Activated CD4-positive, alpha-beta T cell treated with anti-CD3 and anti-CD28 coated beads for 48 hours (primary cell): ENCODE measurements at regions not wholly inside any gene's neighbourhood (a gene's known extent, or its start where the extent isn't known, plus 50 kb on each side); places are given as distances from the start of the nearest gene placed in this dataset.

Source experiments
- DNase-seq: peaks from one replicate; pipeline ENCODE4 v3.0.0-alpha.2; 2020

DNA sequence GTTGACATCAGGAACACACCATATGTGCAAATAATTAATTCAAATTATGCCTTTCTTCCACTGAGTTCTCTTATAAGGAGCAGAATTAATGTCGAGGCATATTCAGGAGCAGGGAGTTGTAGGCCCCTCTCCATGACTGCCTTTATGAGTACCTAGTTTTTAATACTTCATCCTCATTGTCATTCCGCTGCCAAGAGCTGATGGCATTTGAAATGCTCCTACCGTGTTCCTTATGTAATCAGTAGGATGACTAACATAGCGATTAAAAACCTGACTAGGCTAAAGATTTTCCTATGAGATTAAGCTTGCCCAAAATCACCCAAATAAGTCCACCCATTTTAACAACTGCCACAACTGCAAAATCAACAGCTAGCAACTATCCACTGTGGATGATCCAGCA lies 220.6 kb downstream of the DHX15 start:
- no peak for DNase-seq

DNA sequence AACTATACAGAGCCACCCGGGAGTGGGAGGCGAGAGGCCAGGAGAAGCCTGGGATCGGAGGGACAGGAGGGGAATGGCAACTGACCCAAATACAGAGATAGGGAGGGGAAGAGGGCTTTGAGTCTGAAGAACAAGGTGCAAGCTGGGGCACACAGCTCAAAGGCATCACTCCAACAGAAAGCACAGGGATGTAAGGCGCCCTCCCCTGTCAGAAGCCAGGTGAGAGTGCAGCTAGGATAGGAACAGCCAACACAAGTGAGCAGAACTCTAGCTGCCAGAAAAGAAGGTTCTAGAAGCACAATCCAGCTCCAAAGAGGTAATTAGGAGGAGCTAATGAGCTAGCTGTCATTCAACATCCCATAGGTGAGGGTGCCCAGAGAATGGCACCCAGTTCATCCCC lies 232.2 kb downstream of the DHX15 start:
- no peak for DNase-seq

DNA sequence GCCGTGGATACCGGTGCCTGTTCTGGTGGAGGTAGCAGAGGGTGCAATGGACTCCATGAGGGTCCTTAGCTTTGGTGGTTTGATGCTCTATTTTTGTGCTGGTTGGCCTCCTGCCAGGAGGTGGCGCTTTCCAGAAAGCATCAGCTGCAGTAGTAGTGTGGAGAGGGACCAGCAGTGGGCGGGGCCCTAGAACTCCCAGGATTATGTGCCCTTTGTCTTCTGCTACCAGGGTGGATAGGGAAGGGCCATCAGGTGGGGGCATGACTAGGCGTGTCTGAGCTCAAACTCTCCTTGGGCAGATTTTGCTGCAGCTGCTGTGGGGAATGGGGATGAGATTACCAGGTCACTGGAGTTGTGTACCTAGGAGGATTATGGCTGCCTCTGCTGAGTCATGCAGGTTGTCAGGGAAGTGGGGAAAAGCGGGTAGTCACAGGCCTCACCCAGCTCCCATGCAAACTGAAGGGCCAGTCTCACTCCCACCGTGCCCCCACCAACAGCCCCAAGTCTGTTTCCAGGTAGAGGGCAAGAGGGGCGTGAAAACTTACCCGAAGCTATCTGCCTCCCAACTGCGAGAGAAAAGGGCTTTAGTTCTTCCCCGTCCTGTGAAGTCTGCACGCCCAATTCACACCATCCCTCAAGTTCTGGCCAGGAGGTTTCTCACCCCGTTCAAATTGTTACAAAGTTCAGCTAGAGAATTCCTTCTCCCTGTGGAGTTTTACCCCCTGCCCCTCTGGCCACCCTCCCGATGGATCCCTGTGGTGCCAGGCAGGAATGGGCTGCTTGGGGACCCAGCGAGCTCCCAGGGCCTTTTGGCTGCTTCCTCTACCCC lies 235.0 kb downstream of the DHX15 start:
- peak; percentile 5 for DNase-seq

DNA sequence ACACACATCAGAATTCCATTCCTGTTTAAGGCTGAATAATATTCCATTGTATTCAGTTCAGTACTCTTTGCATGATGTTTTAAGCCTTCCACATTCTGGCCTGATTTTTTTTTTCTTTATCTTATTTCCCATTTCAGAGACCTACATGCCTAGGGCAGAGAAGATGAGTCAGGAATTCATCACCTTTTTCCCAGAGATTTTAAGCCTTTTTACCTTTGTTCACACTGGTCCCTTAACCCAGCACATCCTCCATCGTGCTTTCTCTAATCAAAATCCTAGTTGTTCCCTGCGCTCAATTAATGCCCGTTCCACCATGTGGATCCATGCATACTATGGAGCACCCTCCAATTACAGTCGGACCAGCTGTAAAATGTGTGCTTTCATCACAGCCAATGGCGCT lies 245.1 kb downstream of the DHX15 start:
- DNase-seq: no peak

DNA sequence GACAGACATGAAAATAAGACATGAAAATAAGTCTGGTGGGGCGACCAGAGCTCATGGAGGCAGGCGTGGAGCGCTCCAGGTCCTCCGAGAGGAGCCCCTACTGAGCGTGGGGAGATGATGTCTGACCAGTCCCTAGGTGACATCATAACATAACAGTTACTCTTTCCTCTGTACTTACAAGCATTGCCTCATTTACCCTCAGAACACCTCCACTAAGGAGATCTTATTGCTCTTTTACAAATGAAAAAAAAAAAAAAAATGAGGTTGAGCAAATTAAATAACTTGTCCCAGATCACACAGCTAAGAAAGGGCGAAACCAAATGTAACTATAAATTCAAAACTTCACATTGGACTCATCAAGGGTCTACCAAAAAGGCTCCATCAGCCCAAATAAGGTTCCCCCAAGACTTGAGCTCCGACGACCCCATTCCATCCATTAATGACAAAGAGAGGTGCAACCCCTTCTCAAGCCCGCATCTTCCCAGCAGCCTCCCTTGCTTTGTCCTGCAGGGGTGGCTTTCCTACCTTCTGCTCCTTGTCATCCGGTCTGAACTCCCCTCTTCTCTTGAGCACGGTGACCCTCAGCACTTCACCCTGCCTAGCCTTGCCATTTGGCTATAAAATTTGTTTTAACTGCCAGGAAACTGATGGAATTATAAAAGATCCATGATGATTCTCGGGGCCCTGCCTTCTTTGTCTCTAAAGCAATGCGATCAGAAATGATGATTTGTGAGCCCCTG lies 246.7 kb downstream of the DHX15 start:
- no peak for DNase-seq

DNA sequence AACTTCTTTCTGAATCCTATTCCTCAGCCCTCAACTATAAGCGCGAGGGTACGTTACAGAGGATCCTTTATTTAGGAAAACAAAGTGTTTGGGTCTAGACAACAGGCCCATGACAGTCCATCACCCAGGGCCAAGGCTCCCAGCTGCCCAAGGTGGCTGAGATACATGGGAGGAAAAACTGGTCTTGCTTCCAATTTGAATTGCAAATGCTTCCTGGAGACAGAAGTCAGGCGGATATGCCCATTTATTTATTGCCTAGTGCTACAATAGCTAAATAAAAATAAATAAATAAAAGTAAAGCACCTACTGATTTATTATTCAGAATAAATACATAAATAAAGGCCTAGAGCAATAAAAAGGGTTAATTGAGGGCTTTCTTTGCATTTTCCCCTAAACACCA lies 248.7 kb downstream of the DHX15 start:
- no peak for DNase-seq

DNA sequence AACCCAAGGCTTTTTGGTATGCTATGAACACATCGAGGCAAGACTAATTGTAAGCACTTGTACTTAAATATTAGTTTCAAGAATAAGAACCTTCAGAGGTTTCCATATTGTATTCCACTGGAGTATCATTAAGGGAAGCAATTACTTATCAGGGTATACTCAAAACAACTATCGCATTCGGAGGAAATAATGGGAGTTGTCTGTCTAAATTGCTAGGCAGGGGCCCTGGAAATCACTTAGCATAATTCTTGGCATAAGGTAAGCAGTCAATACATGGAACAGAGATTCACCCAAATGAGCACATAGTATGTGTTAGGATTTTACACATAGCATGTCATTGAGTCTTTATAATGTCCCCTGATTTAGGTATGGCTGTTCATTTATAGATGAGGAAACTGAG lies 249.4 kb downstream of the DHX15 start:
- DNase-seq: no peak

DNA sequence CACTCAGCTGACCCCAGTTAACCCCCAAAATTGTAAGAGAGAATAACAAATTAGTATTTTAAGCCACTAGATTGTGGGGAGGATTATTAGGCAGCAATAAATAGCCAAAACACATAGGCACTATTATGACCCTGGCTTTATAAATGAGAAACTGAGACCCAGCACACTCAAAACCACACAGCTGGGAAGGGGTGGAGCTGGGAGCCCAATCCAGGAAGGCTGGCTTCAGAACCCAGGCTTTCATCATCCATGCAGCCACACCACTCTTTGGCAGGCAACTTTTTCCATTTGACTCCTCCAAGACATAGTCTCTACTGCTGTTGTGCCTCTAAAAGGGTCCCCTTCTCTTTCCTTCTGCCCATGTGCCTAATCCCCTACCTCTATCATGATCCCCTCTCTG lies 253.8 kb downstream of the DHX15 start:
- DNase-seq: no peak

DNA sequence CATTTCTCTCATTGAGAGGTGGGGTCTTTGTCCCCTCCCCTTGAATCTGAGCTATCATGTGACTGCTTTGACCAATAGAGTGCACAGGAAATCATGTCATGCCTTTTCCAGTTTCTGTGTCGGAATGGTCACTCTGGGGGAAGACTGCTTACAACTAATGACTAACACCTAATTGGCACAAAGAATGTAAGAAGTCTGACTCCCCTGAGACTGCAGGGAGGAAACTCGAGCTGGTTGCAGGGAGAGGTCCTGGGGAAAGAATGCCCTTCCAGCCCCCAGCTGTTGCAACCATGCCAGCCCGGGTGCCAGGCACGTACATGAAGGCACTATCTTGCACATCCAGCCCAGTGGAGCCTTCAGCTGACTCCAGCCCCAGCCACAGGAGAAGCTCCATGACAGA lies 254.2 kb downstream of the DHX15 start:
- DNase-seq: no peak

DNA sequence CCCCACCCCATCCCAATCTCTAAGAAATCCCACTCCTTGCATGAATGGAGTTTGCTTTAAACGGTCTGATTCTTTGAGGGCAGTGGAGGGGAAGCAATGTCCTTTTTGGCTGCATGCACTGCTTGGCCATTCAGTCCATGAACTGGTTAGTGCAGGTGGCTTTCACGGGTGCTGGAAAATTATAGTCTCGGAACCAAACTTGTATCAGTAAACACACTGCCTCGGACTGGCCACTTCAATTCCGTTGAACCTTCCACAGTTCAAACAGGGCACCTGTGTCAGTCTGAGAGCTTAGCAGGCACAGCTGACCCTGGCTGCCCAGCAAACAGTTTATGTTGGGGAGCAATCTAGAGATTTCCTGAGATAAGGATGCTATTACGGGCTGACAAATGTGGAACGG lies 255.6 kb downstream of the DHX15 start:
- DNase-seq: no peak

DNA sequence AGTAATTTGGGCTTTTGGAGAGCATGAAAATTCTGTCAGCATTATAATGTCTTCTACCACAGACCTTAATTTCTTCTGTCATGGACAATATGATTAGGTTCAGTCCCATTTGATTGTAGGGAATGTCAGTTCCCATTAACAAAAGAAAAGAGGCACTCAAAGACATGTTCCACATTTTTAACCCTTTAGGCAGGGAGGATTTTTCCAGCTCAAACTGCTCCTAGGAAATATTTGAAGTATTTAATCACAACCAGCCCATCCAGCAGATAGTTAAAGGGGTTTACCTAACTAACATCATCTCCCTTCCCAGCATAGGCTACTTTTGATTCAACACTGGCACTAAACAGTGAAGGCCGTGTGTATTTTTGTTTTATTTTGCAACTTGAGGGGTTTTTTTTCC lies 256.0 kb downstream of the DHX15 start:
- no peak for DNase-seq

DNA sequence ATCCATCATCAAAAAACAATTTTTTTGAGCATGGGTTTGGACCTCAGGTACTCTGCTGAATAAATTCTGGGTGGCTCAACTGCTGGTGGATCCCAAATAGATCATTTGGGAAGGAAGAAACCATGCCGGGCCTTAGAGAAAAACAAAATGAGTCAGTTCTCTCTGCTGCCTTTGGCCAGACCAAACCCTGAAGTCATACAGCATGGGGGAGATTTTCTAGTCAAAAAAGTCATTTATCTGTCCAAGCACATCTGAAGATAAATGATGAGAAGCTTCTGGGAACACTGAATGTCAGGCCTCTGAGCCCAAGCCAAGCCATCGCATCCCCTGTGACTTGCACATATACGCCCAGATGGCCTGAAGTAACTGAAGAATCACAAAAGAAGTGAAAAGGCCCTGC lies 261.4 kb downstream of the DHX15 start:
- DNase-seq: no peak

DNA sequence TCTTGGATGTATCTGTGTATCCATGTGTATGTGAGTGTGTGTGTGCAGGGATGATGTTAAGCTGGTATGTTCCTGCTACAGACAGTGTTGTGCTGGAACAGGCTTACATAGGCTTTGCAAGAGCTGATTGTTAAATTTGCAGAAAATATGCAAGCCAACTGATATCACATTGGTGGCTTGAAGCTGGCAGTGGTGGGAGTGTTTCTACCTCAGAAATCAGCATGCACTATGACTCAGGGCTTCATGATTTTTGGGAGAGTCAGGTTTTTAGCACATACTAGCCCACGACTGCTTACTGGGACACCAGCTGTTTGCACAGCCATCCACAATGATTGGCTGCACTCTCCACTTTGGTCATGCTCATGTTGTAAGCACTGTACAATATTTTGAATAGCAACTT lies 261.8 kb downstream of the DHX15 start:
- DNase-seq: no peak

DNA sequence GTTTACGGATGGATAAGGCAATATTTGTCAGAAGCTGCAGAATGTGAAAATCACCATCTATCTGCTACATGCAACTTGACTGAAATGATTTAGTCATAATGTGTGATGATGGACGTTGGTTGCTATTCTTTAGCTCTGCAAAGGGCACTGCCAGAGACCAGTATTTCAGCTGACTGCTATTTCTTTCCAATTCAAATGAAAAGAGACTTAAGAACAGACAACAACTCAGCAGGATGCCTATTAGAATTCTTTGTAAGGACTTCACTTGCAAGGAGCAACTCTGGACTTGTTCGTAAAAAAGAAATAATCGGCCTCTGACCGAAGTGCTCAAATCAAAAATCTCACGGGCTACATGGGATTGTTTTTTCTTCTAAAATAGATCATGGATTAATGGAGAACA lies 262.7 kb downstream of the DHX15 start:
- DNase-seq: no peak

DNA sequence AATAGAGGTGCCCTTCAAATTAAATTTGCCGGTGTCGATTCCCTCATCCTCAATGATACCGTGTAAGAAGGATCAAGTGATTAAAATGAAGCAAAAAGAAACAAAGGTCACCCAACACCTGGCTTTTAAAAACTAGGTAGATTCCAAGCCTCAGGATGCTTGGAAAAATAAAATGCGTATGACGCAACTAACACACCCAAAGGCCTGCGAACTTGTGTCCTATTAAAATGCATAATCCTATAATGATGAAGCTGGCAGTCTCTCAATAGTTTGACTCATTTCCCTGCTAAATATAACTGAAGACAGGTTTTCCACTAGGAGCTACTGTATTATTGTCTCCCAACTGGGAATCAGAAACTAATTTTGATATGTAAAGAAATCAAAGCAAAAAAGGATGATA lies 263.2 kb downstream of the DHX15 start:
- DNase-seq: no peak

DNA sequence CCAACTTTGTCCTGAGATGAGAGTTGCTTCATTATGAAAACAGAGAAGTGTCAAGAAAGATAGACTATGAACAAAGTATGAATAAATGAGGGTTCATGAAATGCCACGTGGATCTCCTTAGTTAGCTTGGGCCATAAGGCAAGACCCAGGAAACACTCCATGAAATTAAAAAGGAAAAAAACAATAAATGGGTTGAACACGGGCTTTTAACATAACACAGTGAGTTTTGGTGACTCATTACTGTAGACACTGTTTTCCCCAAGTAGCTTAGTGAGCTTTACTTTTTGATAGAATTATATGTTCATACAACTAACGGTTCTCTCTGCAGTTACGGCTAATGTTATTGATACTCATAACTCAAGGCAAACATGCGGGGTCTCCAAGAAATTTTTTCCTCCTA lies 265.0 kb downstream of the DHX15 start:
- DNase-seq: no peak

DNA sequence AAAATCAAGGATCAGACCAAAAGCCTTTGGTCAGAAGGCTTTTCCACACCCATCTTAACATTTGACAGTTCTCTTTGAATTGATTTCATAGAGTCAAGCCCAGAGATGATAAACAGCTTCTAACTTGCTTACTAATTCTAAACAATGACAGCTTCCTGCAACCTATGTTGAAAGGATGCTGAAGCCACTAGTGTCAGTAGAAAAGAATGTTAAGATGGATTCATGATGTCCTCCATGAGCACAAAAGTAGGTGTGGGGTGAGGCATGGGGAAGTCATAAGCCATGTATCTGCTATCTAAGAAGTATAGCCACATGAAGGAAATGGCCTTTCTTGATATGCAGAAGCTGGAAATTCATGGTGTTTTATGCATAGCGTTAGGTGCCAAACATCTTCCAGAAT lies 269.3 kb downstream of the DHX15 start:
- no peak for DNase-seq

DNA sequence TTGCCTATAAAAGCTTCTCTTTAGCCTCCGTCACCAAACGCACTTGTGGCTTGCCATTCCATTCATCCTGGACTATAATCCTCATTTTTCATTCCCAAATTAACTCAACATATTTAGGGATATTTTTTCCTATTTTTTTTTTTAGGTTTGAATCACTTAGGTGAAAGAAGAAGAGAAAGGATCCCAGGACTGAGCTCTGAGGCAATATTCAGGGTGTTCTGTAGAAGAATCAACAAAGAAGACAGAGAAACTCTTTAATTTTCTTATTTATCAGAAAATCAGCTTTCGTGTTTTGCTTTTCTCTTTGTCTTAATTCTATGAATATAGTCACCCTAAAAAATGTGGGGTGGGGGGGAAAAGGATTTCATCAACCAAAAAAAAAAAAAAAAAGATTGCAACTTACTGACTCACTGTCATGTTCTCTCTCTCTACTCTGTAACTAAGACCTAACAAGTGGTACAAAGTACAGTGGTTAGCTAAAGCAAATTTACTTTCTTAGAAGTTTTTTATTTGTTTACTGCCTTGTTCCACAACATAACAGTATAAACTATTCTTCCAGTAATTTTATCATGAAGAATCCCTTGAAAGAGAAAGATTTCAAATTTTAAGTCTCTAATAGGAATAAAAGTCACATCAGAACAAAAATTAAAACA lies 272.0 kb downstream of the DHX15 start:
- DNase-seq: no peak

DNA sequence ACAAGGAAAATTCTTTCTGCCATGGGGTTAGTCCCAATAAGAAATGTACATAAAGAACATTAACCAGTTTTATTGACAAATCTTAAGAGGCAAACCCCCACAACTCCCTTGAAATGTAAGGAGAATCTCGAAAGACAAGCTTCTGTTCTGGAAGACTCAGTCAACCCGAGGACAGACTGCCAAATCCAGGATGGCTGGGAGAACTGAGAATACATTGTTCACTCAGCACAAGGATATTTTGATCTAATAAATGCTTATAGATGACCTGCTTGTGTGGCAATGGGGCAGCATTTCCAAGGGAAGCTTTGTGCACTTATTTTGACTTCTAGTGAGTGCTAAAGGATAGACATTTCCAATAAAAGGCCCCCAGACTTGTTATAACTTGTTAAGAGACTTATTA lies 280.4 kb downstream of the DHX15 start:
- DNase-seq: no peak

DNA sequence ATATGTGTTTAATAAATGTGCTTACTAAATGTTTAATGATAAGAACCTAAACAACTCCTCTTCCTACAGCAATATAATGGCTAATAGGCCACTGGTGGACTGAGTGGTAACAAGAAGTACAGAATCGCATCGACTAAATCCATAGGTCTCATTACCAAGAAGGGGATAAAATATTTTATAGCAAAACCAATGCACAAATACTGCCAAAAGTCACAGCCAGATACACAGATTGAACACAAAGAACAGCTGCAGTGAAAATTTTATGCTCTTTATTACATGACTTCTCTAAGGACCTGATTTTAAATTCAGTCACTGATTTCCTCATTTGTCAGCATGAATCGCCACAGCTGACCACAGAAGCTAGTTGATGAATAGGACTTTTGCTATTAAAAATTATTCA lies 285.4 kb downstream of the DHX15 start:
- no peak for DNase-seq

DNA sequence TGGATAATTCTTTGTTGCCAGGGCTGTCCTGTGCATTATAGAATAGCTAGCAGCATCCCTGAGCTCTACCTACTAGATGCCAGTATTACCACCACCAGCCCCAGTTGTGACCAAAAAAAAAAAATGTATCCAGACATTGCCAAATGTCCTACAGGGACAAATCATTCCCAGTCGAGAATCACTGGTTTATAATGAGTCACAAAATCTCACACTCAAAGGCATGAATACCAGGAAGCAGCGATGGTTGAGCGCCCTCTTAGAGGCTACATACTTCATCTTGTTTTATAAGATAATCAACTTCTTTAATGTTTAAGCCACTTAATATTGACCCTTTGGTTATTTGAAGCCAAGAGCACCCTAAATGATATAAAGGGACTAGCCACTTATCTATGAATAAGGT lies 297.3 kb downstream of the DHX15 start:
- DNase-seq: no peak

DNA sequence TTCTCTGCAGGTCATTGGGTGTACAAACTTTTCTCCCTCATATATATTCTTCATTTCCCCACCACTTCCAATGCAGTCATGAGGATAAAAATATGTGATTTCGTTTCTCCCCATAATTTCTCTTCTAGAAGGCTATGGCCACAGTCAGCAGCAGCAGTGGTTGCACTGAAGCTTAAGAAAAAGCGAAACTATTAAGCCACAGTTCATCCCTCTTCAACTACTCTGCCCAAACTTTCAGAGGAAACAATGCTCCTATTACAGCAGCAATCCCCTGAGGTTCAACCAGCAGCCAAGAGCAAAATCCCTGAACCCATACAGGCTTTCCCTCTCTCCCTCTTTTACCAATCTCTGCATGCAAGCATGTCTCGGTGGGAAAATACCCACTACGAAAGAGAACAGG lies 298.6 kb downstream of the DHX15 start:
- DNase-seq: no peak

DNA sequence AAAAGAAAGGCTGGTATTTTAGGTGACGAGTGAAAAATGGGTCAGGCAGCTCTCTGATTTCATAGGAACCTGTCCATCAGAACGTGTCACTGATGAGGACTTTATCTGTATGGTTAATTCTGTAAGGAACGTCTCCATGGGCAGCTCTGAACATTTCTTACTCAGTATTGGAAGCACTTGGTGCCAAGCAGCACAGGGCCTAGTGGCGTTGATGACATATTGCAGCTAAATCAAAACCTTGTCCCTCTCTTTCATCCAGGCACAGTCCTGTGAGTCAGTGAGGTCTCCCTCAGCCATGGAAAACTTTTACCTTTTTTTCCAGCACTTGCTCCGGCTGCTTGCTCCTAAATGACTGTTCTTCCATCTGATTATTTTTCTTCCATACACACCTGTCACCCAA lies 301.9 kb downstream of the DHX15 start:
- DNase-seq: no peak

DNA sequence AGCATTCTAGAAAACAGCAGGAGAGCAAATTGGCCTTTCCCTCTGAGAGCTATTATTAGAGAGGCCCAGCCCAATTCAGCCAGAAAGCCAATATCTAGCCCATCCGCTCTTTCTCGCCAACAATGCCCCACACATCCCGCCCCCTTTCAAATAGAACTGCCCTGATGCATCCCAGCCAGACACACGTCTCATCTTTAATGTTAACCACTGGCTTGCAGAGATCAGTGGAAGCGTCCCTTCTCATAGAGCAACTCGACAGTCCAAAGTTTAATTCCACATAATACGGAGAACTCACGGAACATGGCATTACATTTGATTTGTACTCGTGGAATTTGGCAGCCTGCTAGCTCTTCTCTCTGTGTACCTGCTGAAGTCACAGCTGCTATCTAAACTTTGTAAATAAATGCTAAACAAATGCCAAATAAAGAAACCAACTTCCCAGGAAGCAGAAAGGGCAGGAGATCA lies 304.4 kb downstream of the DHX15 start:
- no peak for DNase-seq
